Endothelial cell of umbilical vein (primary cell): ENCODE measurements at regions not wholly inside any gene's neighbourhood (a gene's known extent, or its start where the extent isn't known, plus 50 kb on each side); places are given as distances from the start of the nearest gene placed in this dataset.
"Not testable (repeated sequence)": the region's sequence is repeated elsewhere in the genome, so short reads cannot be mapped to it uniquely, and the experiment has no call there.

ENCODE experiments used
- BruUV-seq: library from RNA; stranded (reverse); fragments of 400-500 nt; replicated peaks from 2 replicates; lab custom pipeline; 2021; lab: Mats Ljungman, UMichigan
- CTCF ChIA-PET: fragments of 300-600, 350-600 bp; sonication (Branson Sonifier 250); formaldehyde crosslinking; loops from one replicate; lab custom pipeline; 2021; ENCODE audit warnings: antibody characterized with exemption, inconsistent platforms; lab: Charles Lee
- POLR2A ChIA-PET: fragments of 300-600, 350-600 bp; sonication (Branson Sonifier 250); formaldehyde crosslinking; loops from one replicate; lab custom pipeline; 2021; ENCODE audit warnings: antibody characterized with exemption, inconsistent platforms; lab: Charles Lee
- DNase-seq: peaks from one replicate; pipeline ENCODE4 v3.0.0-alpha.2; 2011; ENCODE audit warnings: low read depth, low spot score
- FAIRE-seq: peaks from 2 replicates; lab custom pipeline; 2011; peaks lifted over from hg19 to GRCh38; lab: Jason Lieb, UNC
- H2AFZ ChIP-seq: 2 replicates; pipeline ENCODE4 v1.6.0; 2012; ENCODE audit warnings: low read depth, low read length, control low read depth, inconsistent platforms
- H3K27ac ChIP-seq: 2 replicates; pipeline ENCODE4 v1.5.1; 2011; ENCODE audit warnings: low read depth, mild to moderate bottlenecking, control low read depth, low read length, moderate library complexity; ENCODE audit not compliant: insufficient read depth
- H3K27me3 ChIP-seq, 2 experiments: 2 replicates each; pipeline versions ENCODE4 v1.6.0 to v1.6.1; 2011; ENCODE audit warnings: low read length in 2 of 2, mixed read lengths in 1 of 2; ENCODE audit not compliant: control insufficient read depth in 2 of 2, insufficient read depth in 2 of 2
- H3K36me3 ChIP-seq, 2 experiments: 2 replicates in 1 of 2; 3 replicates in 1 of 2; pipeline ENCODE4 v1.5.1; 2011; ENCODE audit warnings: low read length in 2 of 2, mild to moderate bottlenecking in 1 of 2, moderate library complexity in 1 of 2; ENCODE audit not compliant: control insufficient read depth in 2 of 2, insufficient read depth in 2 of 2; ENCODE audit errors: extremely low read depth in 1 of 2
- H3K4me1 ChIP-seq: 3 replicates; pipeline ENCODE4 v1.5.1; 2011; ENCODE audit warnings: mild to moderate bottlenecking, low read length; ENCODE audit not compliant: control insufficient read depth, insufficient read depth; ENCODE audit errors: extremely low read depth
- H3K4me2 ChIP-seq: 2 replicates; pipeline ENCODE4 v1.6.1; 2011; ENCODE audit warnings: low read length, control low read depth, mixed read lengths; ENCODE audit not compliant: insufficient read depth
- H3K4me3 ChIP-seq, 3 experiments: fragments of 200-600 bp in 1 of 3; sonication (generic), shearing (Covaris generic) in 1 of 3; replicated peaks in 1 of 3; 2 replicates each; pipeline ENCODE4 v1.5.1; 2011 to 2016; ENCODE audit warnings: control low read depth in 3 of 3, low read length in 3 of 3, mild to moderate bottlenecking in 2 of 3, inconsistent platforms in 1 of 3, low read depth in 1 of 3, moderate library complexity in 1 of 3; ENCODE audit not compliant: insufficient read depth in 1 of 3
- H3K79me2 ChIP-seq: 2 replicates; pipeline ENCODE4 v1.6.0; 2012; ENCODE audit warnings: low read length, inconsistent platforms; ENCODE audit not compliant: control insufficient read depth, insufficient read depth
- H3K9ac ChIP-seq: replicated peaks from 2 replicates; pipeline ENCODE3; 2011; ENCODE audit warnings: low read length, control low read depth; ENCODE audit not compliant: insufficient read depth; ENCODE audit errors: extremely low read depth
- H3K9me1 ChIP-seq: replicated peaks from 3 replicates; pipeline ENCODE4 v1.6.0; 2011; ENCODE audit warnings: mild to moderate bottlenecking, low read length; ENCODE audit not compliant: control insufficient read depth, insufficient read depth; ENCODE audit errors: extremely low read depth
- H3K9me3 ChIP-seq: replicated peaks from 2 replicates; pipeline ENCODE4 v1.5.1; 2012; ENCODE audit warnings: low read length, inconsistent platforms; ENCODE audit not compliant: control insufficient read depth, insufficient read depth
- H4K20me1 ChIP-seq: replicated peaks from 2 replicates; pipeline ENCODE3; 2011; ENCODE audit warnings: mild to moderate bottlenecking, low read length; ENCODE audit not compliant: control insufficient read depth, insufficient read depth; ENCODE audit errors: extremely low read depth
- CTCF ChIP-seq, 2 donors: IDR thresholded peaks; 1 replicate in 1 of 2; 2 replicates in 1 of 2; pipeline ENCODE4 v1.5.1; 2011; ENCODE audit warnings: low read length in 2 of 2, mild to moderate bottlenecking in 2 of 2, moderate library complexity in 2 of 2, control low read depth in 1 of 2, inconsistent platforms in 1 of 2, low read depth in 1 of 2; ENCODE audit not compliant: insufficient read depth in 1 of 2; ENCODE audit errors: extremely low read depth in 1 of 2
- EZH2 ChIP-seq: IDR thresholded peaks from 2 replicates; pipeline ENCODE4 v1.6.1; 2012; ENCODE audit warnings: borderline replicate concordance, low read depth, mild to moderate bottlenecking, moderate library complexity, low read length, inconsistent platforms; ENCODE audit not compliant: severe bottlenecking
- JUN ChIP-seq: IDR thresholded peaks from 2 replicates; pipeline ENCODE4 v1.6.1; 2011; ENCODE audit warnings: borderline replicate concordance, low read depth; ENCODE audit not compliant: insufficient read length, insufficient read depth
- MAX ChIP-seq: IDR thresholded peaks from 2 replicates; pipeline ENCODE4 v1.6.1; 2011; ENCODE audit not compliant: insufficient read depth, insufficient read length
- MYC ChIP-seq: IDR thresholded peaks from one replicate; pipeline ENCODE4 v1.6.1; 2011; ENCODE audit warnings: mild to moderate bottlenecking, low read depth, low read length
- POLR2AphosphoS5 ChIP-seq: IDR thresholded peaks from 2 replicates; pipeline ENCODE4 v1.6.1; 2012; ENCODE audit warnings: low read depth, mild to moderate bottlenecking, control low read depth, low read length, moderate library complexity; ENCODE audit not compliant: insufficient read depth
- dilution Hi-C: fragments of 300-500 bp; cut with MboI; formaldehyde crosslinking; loops from one replicate; pipeline ENCODE4 v1.15.0; 2019; ENCODE audit warnings: low sequenced_read_pairs; ENCODE audit not compliant: extremely low pct_ligation_motif_present
- intact Hi-C: fragments of 100-400 bp; cut with micrococcal nuclease; formaldehyde crosslinking; loops from one replicate; pipeline ENCODE4 v1.10.0; 2022

- CTCF ChIA-PET: interaction anchor here (1.2 to 1.6 kb wide), 2 partner anchors 13 to 204 kb away, joined by 4 to 5 read pairs; no protein-coding TSS in a partner anchor
- DNase-seq, FAIRE-seq, BruUV-seq, H3K4me2 ChIP-seq, H3K4me1 ChIP-seq, H3K27ac ChIP-seq, dilution Hi-C loops, H2AFZ ChIP-seq, intact Hi-C loops, H3K4me3 ChIP-seq, POLR2A ChIA-PET, H3K9ac ChIP-seq, H4K20me1 ChIP-seq, H3K9me3 ChIP-seq, H3K27me3 ChIP-seq, H3K9me1 ChIP-seq, H3K79me2 ChIP-seq, H3K36me3 ChIP-seq: not testable (repeated sequence)
Observed at GRCh38 chr1:200284236-200284635, 125.6 kb downstream of the ZNF281 start.

- intact Hi-C loops: no loop called here
- no peak overlapping the region for H3K27ac ChIP-seq
- H3K27me3 ChIP-seq: peaks cover 3 to 5% of the 10 kb centered on the region in 2 experiments
- no peaks in the 10 kb centered on the region for H3K4me1 ChIP-seq
- no peak for FAIRE-seq
- TF ChIP-seq MYC (no peak), POLR2AphosphoS5 (no peak), MAX (no peak), JUN (no peak), EZH2 (no peak), CTCF (IDR thresholded peaks at IDR 0.05; ENCODE audit: extremely low read depth in 1 of 2, insufficient read depth in 1 of 2, low read depth in 1 of 2, low read length in 2 of 2) (no peak)
- no TSS peak for BruUV-seq
- H3K4me2 ChIP-seq: no peak overlapping the region
- H3K36me3 ChIP-seq: no peaks in the 10 kb centered on the region
- dilution Hi-C loops: no loop called here
- no peak overlapping the region for H3K9ac ChIP-seq
- no peaks in the 10 kb centered on the region for H3K79me2 ChIP-seq
- H3K9me1 ChIP-seq: no peaks in the 10 kb centered on the region
- ChIA-PET CTCF (interaction anchor here (0.7 to 5.0 kb wide), 6 partner anchors 201 to 598 kb away, joined by 3 to 51 read pairs (median 4); no protein-coding TSS in a partner anchor), POLR2A (no interaction called here)
- H2AFZ ChIP-seq: no peak overlapping the region
- H4K20me1 ChIP-seq: no peaks in the 10 kb centered on the region
- no peaks in the 10 kb centered on the region for H3K9me3 ChIP-seq
- DNase-seq: no peak
- no peak overlapping the region for H3K4me3 ChIP-seq
Observed at GRCh38 chr1:200282497-200283122, 127.2 kb downstream of the ZNF281 start.
